GM21381 (cell line): ENCODE measurements at regions not wholly inside any gene's neighbourhood (a gene's known extent, or its start where the extent isn't known, plus 50 kb on each side); places are given as distances from the start of the nearest gene placed in this dataset.

ENCODE experiments used
- ATAC-seq: cut with Tn5 transposase; IDR thresholded peaks from one replicate; pipeline ENCODE4 v1.9.1; 2021; ENCODE audit warnings: mild to moderate bottlenecking, moderate library complexity; ENCODE audit not compliant: unreplicated experiment

- ATAC-seq: no peak
Measured at GRCh38 chr4:156596706-156597329, 374.8 kb downstream of the PDGFC start.

GRCh38 chr4:156596026-156596425 is 375.6 kb downstream of the PDGFC start:
- no peak for ATAC-seq

GRCh38 chr4:156595041-156595440 is 376.6 kb downstream of the PDGFC start:
- ATAC-seq: no peak

- ATAC-seq: no peak
Measured at GRCh38 chr4:156594624-156595023, 377.0 kb downstream of the PDGFC start.

GRCh38 chr4:156593464-156593863 is 378.1 kb downstream of the PDGFC start:
- no peak for ATAC-seq

- no peak for ATAC-seq
Measured at GRCh38 chr4:156591679-156592078, 379.9 kb downstream of the PDGFC start.

- ATAC-seq: no peak
Measured at GRCh38 chr4:156584100-156584499, 387.5 kb downstream of the PDGFC start.

GRCh38 chr4:156583265-156583664 is 388.3 kb downstream of the PDGFC start:
- ATAC-seq: no peak

- ATAC-seq: no peak
Measured at GRCh38 chr4:156581282-156582063, 390.1 kb downstream of the PDGFC start.

- ATAC-seq: no peak
Measured at GRCh38 chr4:156578713-156579112, 392.9 kb downstream of the PDGFC start.

- ATAC-seq: no peak
Measured at GRCh38 chr4:156578005-156578404, 393.6 kb downstream of the PDGFC start.

- ATAC-seq: no peak
Measured at GRCh38 chr4:156576946-156577345, 394.7 kb downstream of the PDGFC start.

- no peak for ATAC-seq
Measured at GRCh38 chr4:156575430-156576073, 396.0 kb downstream of the PDGFC start.

- no peak for ATAC-seq
Measured at GRCh38 chr4:156571146-156571545, 400.5 kb downstream of the PDGFC start.

GRCh38 chr4:156569535-156569934 is 402.1 kb downstream of the PDGFC start:
- ATAC-seq: no peak

- ATAC-seq: no peak
Measured at GRCh38 chr4:156568484-156568883, 403.1 kb downstream of the PDGFC start.

GRCh38 chr4:156568041-156568440 is 403.6 kb downstream of the PDGFC start:
- ATAC-seq: no peak

GRCh38 chr4:156560701-156561100 is 410.9 kb downstream of the PDGFC start:
- no peak for ATAC-seq

- ATAC-seq: no peak
Measured at GRCh38 chr4:156559346-156559745, 412.3 kb downstream of the PDGFC start.

GRCh38 chr4:156558373-156559025 is 413.1 kb downstream of the PDGFC start:
- ATAC-seq: no peak

GRCh38 chr4:156557920-156558319 is 413.7 kb downstream of the PDGFC start:
- no peak for ATAC-seq

GRCh38 chr4:156556336-156556735 is 415.3 kb downstream of the PDGFC start:
- no peak for ATAC-seq
